Hepatocyte (in vitro differentiated cells): ENCODE measurements at regions not wholly inside any gene's neighbourhood (a gene's known extent, or its start where the extent isn't known, plus 50 kb on each side); places are given as distances from the start of the nearest gene placed in this dataset.
A peak's percentile ranks its signal among the peaks of the same experiment; 100 is the strongest.

Experiments used
- DNase-seq: peaks from one replicate; pipeline ENCODE4 v3.0.0-alpha.2; 2016; ENCODE audit warnings: low spot score
- H2AFZ ChIP-seq: fragments of 200-600 bp; sonication (generic); 2 replicates; pipeline ENCODE4 v1.6.0; 2016; ENCODE audit warnings: antibody characterized with exemption, mild to moderate bottlenecking
- H3K27ac ChIP-seq: fragments of 200-600 bp; sonication (generic); 2 replicates; pipeline ENCODE4 v1.5.1; 2016; ENCODE audit warnings: mild to moderate bottlenecking
- H3K27me3 ChIP-seq: fragments of 200-600 bp; sonication (generic); 2 replicates; pipeline ENCODE4 v1.6.1; 2016
- H3K36me3 ChIP-seq: fragments of 200-600 bp; sonication (generic); replicated peaks from 2 replicates; pipeline ENCODE4 v1.5.1; 2016; ENCODE audit warnings: low read depth; ENCODE audit not compliant: insufficient read depth
- H3K4me1 ChIP-seq: fragments of 200-600 bp; sonication (generic); 2 replicates; pipeline ENCODE4 v1.5.1; 2016; ENCODE audit warnings: mild to moderate bottlenecking, moderate library complexity; ENCODE audit not compliant: insufficient read depth
- H3K4me2 ChIP-seq: fragments of 200-600 bp; sonication (generic); 2 replicates; pipeline ENCODE4 v1.6.0; 2016
- H3K4me3 ChIP-seq: fragments of 200-600 bp; sonication (generic); 2 replicates; pipeline ENCODE4 v1.5.1; 2016; ENCODE audit warnings: mild to moderate bottlenecking
- H3K79me2 ChIP-seq: fragments of 200-600 bp; sonication (generic); 2 replicates; pipeline ENCODE4 v1.6.0; 2017; ENCODE audit warnings: mild to moderate bottlenecking
- H3K9me2 ChIP-seq: fragments of 200-600 bp; sonication (generic); replicated peaks from 2 replicates; pipeline ENCODE4 v1.6.0; 2017; ENCODE audit warnings: mild to moderate bottlenecking; ENCODE audit not compliant: insufficient read depth
- H3K9me3 ChIP-seq: fragments of 200-600 bp; sonication (generic); 2 replicates; pipeline ENCODE4 v1.5.1; 2016; ENCODE audit warnings: low read depth, mild to moderate bottlenecking
- H4K20me1 ChIP-seq: fragments of 200-600 bp; sonication (generic); 2 replicates; pipeline ENCODE4 v1.6.0; 2016; ENCODE audit warnings: mild to moderate bottlenecking; ENCODE audit not compliant: insufficient read depth, poor library complexity, severe bottlenecking
- CTCF ChIP-seq: fragments of 200-600 bp; sonication (generic); IDR thresholded peaks from 2 replicates; pipeline ENCODE4 v1.5.1; 2016; ENCODE audit warnings: antibody characterized with exemption, mild to moderate bottlenecking; ENCODE audit not compliant: poor library complexity
- EZH2 ChIP-seq: fragments of 200-600 bp; sonication (generic); IDR thresholded peaks from 2 replicates; pipeline ENCODE4 v1.6.1; 2016; ENCODE audit warnings: antibody characterized with exemption, mild to moderate bottlenecking, borderline replicate concordance
- EZH2phosphoT487 ChIP-seq: fragments of 200-600 bp; sonication (generic); IDR thresholded peaks from one replicate; pipeline ENCODE4 v1.6.1; 2018; ENCODE audit warnings: antibody characterized with exemption, mild to moderate bottlenecking, low read depth, moderate library complexity; ENCODE audit not compliant: unreplicated experiment, severe bottlenecking
- WGBS: methylation state at CpG from one replicate; pipeline ENCODE4 v1.1.6; 2016; ENCODE audit warnings: low lambda C conversion rate; ENCODE audit errors: missing lambda C conversion rate; 5-methylcytosine and 5-hydroxymethylcytosine counted together

GRCh38 chr15:69732133-69732532, 279.5 kb downstream of the RPLP1 start:
- TF ChIP-seq EZH2phosphoT487 (no peak), CTCF (no peak), EZH2 (no peak)
- no peak overlapping the region for H3K4me2 ChIP-seq
- no peaks in the 10 kb centered on the region for H3K9me2 ChIP-seq
- H3K27me3 ChIP-seq = no peaks in the 10 kb centered on the region
- 44% methylated on average over 1 of the region's 1 CpG for WGBS
- H3K36me3 ChIP-seq = no peaks in the 10 kb centered on the region
- H3K27ac ChIP-seq = no peak overlapping the region
- no peaks in the 10 kb centered on the region for H3K9me3 ChIP-seq
- no peaks in the 10 kb centered on the region for H3K4me1 ChIP-seq
- H3K4me3 ChIP-seq = no peak overlapping the region
- no peaks in the 10 kb centered on the region for H4K20me1 ChIP-seq
- no peak overlapping the region for H2AFZ ChIP-seq
- DNase-seq = no peak
- H3K79me2 ChIP-seq = no peaks in the 10 kb centered on the region

- WGBS = 60% methylated on average over 5 of the region's 5 CpGs
- TF ChIP-seq EZH2phosphoT487 (no peak), EZH2 (no peak), CTCF (no peak)
- Histone ChIP-seq H3K27ac (no peak overlapping the region), H3K4me1 (no peaks in the 10 kb centered on the region), H3K79me2 (no peaks in the 10 kb centered on the region), H3K4me3 (no peak overlapping the region), H3K9me2 (no peaks in the 10 kb centered on the region), H2AFZ (no peak overlapping the region), H3K9me3 (no peaks in the 10 kb centered on the region), H3K36me3 (no peaks in the 10 kb centered on the region), H3K4me2 (no peak overlapping the region), H3K27me3 (peaks cover 6% of the 10 kb centered on the region), H4K20me1 (no peaks in the 10 kb centered on the region)
- DNase-seq = no peak
Observed at GRCh38 chr15:69734699-69735098, 282.1 kb downstream of the RPLP1 start.

- Histone ChIP-seq H3K9me2 (no peaks in the 10 kb centered on the region), H3K27me3 (peaks cover 6% of the 10 kb centered on the region), H3K36me3 (no peaks in the 10 kb centered on the region), H4K20me1 (no peaks in the 10 kb centered on the region), H3K4me1 (no peaks in the 10 kb centered on the region), H3K9me3 (no peaks in the 10 kb centered on the region), H3K27ac (no peak overlapping the region), H3K4me2 (no peak overlapping the region), H3K79me2 (no peaks in the 10 kb centered on the region), H3K4me3 (no peak overlapping the region), H2AFZ (no peak overlapping the region)
- peak; percentile 48 for DNase-seq
- 36% methylated on average over 4 of the region's 4 CpGs for WGBS
- no peak for TF ChIP-seq EZH2phosphoT487
- no peak for TF ChIP-seq EZH2
- TF ChIP-seq CTCF = no peak
Observed at GRCh38 chr15:69735121-69735520, 282.5 kb downstream of the RPLP1 start.

- DNase-seq = no peak
- H3K36me3 ChIP-seq = no peaks in the 10 kb centered on the region
- H3K4me3 ChIP-seq = no peak overlapping the region
- WGBS = 98% methylated on average over 3 of the region's 3 CpGs
- H2AFZ ChIP-seq = no peak overlapping the region
- no peaks in the 10 kb centered on the region for H4K20me1 ChIP-seq
- H3K27me3 ChIP-seq = peaks cover 6% of the 10 kb centered on the region
- TF ChIP-seq CTCF (no peak), EZH2 (no peak), EZH2phosphoT487 (no peak)
- no peaks in the 10 kb centered on the region for H3K79me2 ChIP-seq
- no peaks in the 10 kb centered on the region for H3K9me2 ChIP-seq
- H3K4me2 ChIP-seq = no peak overlapping the region
- no peak overlapping the region for H3K27ac ChIP-seq
- no peaks in the 10 kb centered on the region for H3K9me3 ChIP-seq
- H3K4me1 ChIP-seq = no peaks in the 10 kb centered on the region
Observed at GRCh38 chr15:69736161-69736560, 283.5 kb downstream of the RPLP1 start.
